Erythroblast (primary cell): ENCODE measurements at regions not wholly inside any gene's neighbourhood (a gene's known extent, or its start where the extent isn't known, plus 50 kb on each side); places are given as distances from the start of the nearest gene placed in this dataset.

Experiments used
- GATA1 ChIP-seq: IDR thresholded peaks from 2 replicates; pipeline ENCODE4 v1.6.1; 2011; ENCODE audit warnings: low read depth, mild to moderate bottlenecking, control low read depth, low read length, moderate library complexity
- POLR2A ChIP-seq: IDR thresholded peaks from 2 replicates; pipeline ENCODE4 v1.6.1; 2011; ENCODE audit warnings: mild to moderate bottlenecking, low read length

- no peak for TF ChIP-seq POLR2A
- no peak for TF ChIP-seq GATA1
These were observed 228.8 kb downstream of the TTLL2 start for GRCh38 chr6:167553736-167554119.
